ENCODE measurements at regions not wholly inside any gene's neighbourhood (a gene's known extent, or its start where the extent isn't known, plus 50 kb on each side); places are given as distances from the start of the nearest gene placed in this dataset.

- TF ChIP-seq POLR2A (IDR thresholded peaks at IDR 0.05) (no peak), POLR2AphosphoS5 (IDR thresholded peaks at IDR 0.05) (no peak), CTCF (IDR thresholded peaks at IDR 0.05) (no peak), EP300 (IDR thresholded peaks at IDR 0.05; ENCODE audit: low read depth) (no peak)
Observed at GRCh38 chr3:55203006-55203405, 275.1 kb upstream of the LRTM1 start.
